NCI-H187 (cell line): ENCODE measurements at regions not wholly inside any gene's neighbourhood (a gene's known extent, or its start where the extent isn't known, plus 50 kb on each side); places are given as distances from the start of the nearest gene placed in this dataset.

Experiments
- DNase-seq, 2 experiments: peaks; one replicate each; lab custom pipeline; 2025; lab: John Stamatoyannopoulos, UW

DNA sequence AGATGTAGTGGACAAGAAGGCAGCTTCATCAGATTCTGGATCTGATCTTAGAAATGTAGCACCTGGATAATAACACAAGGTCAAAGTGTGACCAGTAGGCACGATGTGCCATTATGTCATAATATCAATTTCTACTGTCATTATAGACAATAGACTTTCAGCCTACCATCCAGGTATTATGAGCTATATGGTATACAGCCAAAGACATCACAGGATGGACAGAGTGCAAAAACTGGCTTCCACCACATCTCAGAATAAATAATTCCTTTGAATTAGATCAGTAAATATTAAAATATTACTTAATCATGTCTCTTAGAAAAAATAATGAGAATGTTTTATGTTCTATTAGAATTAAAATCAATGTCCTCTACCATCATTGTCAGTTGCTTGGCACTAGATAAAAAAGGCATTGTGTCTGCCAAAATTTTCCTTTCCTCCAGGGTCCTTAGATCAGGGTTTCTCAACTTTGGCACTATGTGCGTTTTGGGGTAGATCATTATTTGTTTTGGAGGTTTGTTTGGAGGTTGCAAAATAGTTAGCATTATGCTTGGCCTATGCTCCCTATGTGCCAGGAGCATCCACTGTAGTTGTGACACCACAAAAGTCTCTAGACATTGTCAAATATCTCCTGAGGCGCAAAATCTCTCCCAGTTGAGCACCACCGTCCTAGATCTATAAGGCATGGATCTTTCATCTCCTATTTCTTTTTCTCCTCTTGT, 86.7 kb upstream of the NRIP1 start:
- DNase-seq = no peak

DNA sequence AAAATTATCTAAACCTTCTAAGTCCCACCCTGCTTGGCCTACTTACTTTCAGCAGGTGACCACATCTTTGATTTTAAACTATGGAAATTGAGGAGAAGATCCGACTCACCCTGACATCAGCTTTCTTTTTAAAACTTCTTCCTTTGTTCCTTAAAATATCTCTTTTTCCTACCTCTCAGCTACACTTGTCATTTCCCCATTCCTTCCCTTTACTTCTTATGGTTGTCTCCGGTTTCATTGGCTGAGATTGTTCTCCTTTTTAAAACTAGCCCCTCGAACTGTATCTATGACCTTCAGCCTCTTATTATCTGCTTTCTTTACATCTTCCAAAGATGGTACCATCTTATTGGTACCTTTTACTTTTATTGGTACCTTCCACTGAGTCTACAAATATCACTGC, 87.8 kb upstream of the NRIP1 start:
- no peak for DNase-seq

DNA sequence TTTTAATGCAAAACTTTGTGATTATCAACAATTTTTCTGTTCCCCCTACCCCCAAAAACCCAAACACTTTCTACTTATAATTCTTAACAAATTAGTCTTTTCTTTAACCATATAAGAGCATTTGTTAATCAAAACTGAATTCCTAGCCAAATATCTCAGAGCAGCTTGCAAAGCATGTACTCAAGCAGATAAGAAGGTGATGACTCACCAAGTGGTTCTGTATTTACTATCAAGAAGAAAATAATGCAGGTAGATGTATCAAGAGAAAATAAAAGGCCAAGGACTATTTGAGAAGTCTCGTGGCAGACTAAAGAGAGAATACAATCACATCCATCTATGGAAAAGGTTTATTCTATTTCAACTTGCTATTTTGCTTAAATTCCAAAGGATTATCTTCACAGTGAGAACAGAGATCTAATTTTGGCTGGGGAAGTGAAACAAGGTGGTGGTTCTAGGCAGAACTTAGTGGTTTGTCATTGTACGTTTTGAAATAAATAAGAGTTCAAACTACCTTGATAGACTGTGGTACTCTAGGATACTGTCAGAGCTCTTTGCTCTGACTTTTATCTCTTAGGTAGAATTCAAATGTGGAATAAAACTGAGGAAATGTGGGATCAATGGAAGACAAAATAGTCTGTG, 94.7 kb upstream of the NRIP1 start:
- no peak for DNase-seq

DNA sequence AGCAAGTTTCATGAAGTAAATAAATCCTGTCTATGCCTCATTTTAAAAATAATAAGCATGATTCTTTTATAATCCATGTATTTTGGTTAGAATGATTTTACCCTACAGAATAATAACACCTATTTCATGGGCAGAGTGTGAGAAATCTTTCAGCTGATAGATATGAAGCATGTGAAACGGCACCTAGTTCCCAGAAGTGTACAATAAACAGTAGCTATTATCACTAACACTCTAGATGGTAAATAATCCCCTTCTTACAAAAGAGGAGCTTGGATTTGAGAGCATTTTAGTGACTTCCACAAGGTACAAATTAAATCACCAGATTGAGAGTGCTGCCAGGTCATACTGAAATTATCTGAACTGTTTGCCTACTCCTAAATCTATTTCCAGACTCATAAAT, 95.3 kb upstream of the NRIP1 start:
- DNase-seq = no peak

DNA sequence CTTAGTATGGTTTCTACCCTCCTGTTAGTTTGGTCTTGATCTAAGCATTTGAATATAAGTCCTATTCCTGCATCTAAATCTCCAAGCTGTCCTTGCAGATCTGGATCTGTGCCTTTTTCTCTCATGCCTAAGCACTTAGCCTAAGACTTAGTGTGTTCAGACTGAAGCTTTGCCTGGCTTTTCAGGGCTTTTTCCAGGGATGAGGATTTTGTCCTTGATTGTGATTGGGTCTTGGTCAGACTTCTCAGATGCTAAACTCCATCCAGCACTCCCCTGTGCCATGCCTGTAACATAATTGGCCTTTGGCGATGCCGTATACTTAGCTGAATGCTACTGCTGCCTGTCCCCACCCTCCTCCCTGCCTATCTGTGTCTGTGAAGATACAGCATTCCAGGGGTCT, 98.1 kb upstream of the NRIP1 start:
- DNase-seq = no peak

DNA sequence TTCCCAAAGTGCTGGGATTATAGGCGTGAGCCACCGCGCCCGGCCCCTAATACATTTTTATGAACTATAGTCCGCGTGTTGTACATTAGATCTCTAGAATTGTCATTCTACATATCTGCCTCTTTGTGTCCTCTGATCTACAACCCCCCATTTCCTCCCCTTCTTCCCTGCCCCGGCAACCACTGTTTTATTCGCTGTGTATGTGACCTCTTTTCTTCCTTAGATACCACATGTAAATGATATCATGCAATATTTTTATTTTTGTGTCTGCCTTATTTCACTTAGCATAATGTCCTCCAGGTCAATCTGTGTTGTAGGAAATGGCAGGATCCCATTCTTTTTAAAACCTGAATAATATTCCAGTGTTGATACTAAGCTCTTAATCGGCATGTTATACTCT, 99.5 kb upstream of the NRIP1 start:
- no peak for DNase-seq

DNA sequence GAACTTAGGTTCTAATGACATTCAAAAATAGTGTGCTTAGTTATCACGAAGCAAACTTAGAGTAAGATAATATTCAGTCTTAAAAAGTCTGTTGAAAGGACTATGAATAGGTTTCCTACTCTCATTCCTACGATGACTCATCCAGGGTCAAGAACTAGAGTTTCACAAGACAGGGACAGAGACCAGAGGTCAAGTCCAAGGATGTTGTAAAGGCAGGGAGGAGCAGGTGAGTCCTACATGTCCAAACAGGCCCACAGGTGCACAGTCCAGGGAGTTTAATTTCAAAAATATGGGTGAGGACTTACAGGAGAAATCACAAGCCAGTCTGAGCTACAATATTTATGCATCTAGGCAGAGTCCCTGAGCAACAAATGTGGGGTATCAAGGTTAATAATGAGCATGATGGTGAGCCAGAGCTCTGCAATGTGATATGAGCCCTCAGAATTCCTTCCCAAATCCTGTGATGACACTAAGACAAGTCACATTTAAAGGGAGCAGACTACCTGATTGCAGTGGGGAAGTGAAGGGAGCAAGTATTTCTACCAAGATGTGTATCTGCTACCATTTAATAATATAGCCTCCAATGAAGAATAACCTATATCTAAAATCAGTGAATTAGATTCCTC, 100.0 kb upstream of the NRIP1 start:
- DNase-seq = no peak

DNA sequence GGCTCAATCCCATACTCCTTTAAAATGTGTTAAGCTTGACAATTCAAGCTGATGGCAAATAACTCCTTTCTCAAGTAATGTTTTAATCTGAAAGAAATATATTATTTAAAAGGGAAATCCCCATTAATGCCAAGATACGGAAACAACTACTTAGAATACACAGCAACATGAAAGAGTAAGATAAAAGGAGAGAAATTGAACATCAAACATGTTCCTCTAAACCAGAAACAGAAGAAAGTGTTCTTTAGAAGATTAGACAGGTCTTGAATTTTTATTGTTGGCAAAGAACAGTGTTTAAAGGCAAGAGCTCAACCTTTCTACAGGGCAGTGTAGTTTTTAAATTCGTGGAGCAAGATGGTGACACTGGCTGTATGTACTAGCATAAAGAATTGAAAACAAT, 105.8 kb upstream of the NRIP1 start:
- DNase-seq = no peak

DNA sequence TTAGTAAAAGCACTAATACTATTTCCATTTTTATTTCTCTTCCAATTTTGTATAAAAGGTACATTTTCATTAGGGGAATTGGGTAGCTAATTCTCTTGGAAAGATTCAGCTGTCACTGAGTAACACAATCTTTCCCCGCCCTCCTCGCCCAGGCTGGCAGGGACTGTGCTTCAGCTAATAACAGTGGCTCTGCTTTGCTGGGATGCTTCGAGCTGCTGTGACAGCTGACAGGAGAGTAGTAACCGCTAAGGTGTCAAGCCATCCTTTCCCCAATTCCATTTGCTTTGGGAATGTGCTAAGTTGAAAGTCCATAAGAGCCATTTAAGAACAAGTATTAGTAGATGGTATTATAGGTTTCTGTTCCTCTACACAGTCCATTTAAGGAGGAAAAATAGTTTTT, 106.7 kb upstream of the NRIP1 start:
- DNase-seq = no peak

DNA sequence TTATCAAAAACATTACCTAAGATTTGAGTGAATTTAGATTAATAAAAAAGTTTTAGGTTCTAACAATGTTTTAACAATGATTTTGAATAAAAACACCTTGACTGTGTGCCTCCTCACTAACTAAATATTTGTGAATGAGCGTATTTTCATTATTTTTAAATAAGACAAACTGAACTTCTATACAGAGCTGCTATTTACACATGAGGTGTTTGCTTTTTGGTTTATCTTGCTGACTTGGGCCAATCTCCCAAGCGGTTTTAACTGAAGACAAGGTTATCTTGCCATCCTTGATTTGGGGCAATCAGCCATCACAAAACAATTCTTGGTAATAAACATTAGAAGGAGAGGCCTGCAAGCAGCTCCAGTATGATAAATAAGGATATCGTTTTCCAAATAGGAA, 108.2 kb upstream of the NRIP1 start:
- DNase-seq = no peak

DNA sequence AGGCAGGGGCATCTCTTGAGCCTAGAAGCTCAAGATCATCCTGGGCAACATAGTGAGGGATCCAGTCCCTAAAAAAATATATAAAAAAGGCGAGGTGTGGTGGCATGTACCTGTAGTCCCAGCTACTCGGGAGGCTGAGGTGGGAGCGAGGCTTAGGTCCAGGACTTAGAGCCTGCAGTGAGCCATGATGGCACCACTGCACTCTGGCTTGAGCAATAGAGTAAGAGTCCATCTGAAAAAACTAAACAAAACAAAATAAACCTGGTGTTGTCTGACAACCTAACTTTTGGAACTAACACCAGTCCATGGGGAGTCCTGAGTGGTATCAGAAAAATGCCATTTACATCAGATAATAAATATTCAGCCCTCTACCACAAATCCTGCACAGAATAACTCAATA, 110.1 kb upstream of the NRIP1 start:
- no peak for DNase-seq

DNA sequence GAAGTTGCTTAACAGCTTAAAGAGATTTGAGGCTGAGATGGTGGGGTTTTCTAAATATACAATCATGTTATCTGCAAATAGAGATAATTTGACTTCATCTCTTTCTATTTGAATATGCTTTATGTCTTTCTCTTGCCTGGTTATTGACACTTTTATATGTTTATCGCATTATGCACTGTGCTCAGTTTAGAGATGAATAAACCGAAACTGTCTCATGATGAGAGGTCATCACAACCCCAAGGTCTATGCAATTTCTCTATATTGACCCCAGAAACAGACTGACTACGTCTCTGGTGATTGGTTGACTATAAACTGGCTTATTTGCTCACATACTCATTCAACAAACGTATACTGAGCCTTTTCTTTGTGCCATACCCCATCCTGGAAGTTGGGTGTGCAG, 117.9 kb upstream of the NRIP1 start:
- no peak for DNase-seq

DNA sequence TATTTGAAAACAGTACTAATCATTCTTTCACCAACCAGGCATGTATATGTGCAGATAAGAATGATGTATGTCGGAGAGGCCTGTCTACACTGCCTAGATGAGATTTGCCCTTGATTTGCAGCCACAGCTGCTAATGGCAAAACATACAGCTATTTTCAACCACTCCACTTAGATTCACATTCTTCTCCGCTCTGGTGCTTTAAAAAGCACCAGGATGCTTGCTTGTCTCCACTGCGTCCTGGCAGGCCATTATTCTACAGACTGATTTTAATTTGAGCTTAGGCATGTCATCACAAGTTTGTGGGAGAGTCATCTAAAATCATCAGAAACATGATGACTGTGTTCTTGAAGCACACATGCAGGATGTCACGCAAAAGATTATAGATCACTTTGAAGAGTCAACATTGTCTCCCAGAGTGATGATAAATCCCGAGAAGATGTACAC, 119.0 kb upstream of the NRIP1 start:
- no peak for DNase-seq

DNA sequence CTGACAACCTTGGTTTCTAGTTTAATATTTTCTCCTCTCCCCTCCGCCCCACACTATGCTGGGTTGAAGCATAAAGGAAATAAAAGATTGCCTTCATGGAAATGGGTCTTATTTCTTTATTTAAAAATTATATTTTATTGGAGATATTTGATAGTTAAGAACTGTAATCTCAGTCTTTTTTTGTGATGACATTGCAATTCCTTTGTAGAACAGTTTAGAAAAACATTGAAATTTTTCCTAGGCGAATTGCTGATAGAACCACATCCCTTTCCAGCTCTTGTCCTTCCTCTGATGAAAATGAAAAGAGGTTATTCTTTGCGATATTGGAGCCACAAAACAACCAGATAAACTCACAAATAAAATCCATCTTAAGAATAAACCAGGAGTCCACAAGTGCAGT, 125.6 kb upstream of the NRIP1 start:
- DNase-seq = no peak

DNA sequence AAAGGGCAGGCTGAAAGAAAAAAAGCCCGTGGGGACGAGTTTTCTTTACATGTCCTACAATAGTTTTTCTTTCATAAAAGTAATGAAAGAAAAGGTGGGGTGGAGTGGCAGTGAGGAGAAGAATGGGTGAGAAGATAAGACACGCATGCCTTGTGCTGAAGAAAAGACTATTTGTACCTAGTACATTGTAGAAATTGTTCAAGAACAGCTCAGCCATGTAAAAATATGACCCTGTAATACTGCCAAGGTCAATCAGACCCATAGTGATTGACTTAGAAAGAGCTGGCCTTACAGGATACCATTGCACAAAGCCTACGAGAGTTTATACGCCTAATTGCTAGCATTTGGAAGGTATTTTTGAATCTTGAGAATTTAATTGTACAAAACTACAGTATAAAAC, 126.0 kb upstream of the NRIP1 start:
- no peak for DNase-seq

DNA sequence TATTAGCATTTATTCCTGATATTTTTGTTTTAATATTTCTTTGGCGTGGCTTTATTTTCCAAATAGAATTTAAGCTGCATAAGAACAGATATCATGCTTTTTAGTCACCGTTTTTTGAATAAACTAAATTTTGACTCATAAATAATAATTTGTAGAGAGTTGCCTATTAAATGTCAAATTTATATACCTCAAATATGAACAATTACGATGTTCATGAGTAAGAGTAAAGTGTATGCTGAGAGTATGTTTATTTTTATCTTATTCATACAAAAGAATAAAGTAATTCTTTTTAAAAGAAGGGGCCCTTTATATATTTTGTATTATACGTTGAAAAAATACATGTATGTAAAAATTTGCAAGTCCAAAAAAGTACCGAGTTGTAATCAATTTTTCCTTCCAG, 126.5 kb upstream of the NRIP1 start:
- DNase-seq = no peak

DNA sequence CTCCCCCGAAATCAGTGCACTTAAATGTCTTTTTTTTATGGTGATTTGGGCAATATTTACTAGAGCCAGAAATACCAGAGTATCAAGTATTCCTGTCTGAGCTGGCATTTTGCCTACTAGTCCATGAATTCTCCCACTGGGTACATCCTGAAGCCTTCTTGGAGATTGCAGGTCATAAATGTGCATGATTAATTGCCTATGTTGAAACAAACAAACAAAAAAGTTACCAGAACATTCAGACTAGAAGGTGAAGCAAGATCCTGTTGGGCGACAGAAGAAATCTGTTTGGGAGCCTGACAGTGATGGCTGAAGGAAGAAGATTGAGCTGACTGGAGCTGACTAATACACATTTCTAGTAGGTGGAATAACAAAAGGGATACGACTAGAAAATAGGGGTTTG, 127.4 kb upstream of the NRIP1 start:
- no peak for DNase-seq

DNA sequence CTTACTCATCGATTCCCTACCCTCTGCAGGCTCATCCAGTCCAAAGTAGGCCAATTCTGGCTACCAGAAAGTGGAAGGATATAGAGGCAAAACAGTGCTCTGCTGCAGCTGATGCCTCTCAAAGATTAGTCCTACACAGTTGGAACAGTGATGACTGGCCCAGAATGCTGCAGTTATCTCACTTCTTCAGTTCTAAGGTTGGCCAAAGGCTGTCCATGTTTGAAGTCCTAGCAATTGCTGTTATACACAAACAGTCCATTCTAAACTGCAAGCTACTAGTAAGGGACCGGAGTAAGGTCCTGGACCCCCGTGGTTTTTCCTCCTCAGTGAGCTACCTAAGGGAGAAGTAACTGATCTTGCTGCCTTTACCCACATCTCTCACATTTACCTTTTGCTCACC, 129.1 kb upstream of the NRIP1 start:
- no peak for DNase-seq

DNA sequence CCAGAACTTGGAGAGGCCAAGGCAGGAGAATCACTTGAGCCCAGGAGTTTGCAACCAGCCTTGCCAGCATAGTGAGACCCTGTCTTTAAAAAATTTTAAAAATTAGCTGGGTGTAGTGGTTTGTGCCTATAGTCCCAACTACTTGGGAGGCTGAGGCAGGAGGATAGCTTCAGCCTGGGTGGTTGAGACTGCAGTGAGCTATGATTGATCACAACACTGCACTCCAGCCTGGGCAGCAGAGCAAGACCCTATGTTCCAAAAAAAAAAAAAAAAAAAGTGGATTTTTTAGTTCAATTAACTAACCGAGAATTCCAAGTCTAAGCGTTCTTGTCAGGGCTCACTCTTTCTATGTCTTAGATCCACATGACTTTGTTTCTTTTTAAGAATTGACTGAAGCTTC, 130.3 kb upstream of the NRIP1 start:
- no peak for DNase-seq

DNA sequence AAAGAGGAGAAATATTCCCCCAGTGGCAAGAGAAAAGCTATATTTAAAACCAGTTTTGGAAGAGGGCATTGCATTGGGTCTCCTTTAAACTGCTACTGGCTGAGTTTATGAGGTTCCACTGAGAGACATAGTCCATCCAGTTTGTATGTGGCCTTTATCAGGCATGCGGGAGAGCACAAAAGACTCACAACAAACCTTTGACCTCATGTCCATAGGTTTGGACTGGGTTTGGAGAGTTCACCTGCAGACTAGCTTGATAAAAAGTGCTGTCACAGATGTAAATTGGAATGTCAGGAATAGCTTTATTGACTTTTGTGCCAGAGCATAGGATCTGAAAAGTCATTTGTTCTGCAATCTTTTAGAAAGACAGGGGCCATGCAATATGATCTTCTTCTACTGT, 131.0 kb upstream of the NRIP1 start:
- no peak for DNase-seq

DNA sequence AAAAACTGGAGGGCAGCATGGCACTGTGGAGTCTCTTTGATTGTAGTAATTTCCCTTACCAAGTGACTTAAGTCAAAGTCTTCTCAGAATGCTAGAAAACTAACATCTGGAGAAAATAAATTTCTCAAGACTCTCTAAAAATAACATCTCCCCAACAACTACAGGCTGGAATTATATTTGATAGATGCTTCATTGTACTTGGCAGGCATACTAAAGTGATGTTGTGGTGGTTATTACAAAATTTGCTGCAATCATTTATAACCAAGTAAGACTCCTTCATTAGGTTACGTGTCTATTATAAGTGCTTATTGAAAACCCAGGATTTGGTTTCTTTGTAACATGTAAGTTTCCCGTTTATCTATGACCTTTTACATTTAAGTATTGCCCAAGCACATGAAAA, 132.9 kb upstream of the NRIP1 start:
- DNase-seq = no peak

DNA sequence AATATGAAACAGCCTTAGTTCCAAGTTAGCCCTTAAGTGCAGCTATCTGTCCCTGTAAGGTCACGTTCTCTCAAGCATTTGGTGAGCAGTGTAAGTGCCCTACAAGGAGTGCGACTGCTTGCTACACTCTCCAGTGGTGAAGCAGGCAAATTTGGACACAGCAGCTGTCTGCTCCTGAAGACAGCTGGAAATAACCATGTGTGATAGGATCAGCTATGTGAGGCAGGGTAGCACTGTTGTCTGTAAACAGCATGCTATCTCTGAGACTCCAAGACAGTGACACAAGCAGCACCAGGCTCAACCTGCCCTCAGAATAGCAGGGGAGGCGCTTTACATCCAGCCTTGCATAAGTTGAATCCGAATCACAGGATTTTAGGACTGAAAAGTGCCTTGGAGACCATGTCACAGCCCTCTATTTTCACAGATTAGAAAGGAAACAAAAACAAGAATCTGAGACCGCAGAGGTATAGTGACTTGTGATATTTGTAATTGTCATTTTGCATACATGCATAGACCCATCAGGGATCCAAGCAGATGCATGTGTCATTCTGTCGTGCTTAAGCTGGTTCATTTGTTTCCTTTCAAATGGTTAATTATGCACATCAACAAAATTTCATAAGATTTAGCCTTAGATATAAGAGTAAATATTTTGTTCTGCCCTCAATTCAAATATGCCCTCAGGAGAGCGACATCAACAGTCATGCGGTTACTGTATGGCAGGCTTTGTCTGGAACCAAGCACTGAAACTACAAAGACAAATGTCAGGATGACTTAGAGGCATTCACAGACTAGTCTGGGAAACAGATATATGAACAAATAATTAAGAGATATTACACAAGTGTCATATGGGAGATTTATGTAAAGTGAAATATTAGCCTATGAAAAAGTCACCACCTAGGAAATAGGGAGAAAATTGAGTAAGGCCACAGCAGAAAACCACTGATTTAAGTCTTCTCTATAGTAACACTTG, 134.9 kb upstream of the NRIP1 start:
- DNase-seq = no peak

DNA sequence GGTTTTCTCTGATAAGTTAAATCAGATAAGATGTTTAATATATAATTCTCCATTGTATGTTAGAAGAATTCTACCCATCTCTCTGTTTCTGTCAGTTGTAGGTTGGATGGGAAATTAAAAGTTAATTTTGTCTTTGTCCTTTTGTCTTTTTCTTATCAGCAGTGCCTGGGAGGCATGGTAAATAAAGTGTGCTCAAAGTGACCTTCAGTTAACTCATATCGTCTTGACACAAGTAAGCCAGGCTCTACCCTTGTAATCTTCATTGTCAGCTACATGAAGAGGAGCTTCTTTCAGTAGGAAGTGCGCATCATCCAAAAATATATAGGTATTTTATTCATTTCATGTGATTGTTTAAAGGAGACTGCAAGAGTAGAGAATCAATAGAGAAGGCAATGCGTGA, 138.9 kb upstream of the NRIP1 start:
- DNase-seq = no peak
